GM21723 (cell line): ENCODE measurements at regions not wholly inside any gene's neighbourhood (a gene's known extent, or its start where the extent isn't known, plus 50 kb on each side); places are given as distances from the start of the nearest gene placed in this dataset.

Source experiments
- ATAC-seq: cut with Tn5 transposase; IDR thresholded peaks from one replicate; pipeline ENCODE4 v1.9.1; 2021; ENCODE audit warnings: mild to moderate bottlenecking, moderate library complexity; ENCODE audit not compliant: unreplicated experiment

DNA sequence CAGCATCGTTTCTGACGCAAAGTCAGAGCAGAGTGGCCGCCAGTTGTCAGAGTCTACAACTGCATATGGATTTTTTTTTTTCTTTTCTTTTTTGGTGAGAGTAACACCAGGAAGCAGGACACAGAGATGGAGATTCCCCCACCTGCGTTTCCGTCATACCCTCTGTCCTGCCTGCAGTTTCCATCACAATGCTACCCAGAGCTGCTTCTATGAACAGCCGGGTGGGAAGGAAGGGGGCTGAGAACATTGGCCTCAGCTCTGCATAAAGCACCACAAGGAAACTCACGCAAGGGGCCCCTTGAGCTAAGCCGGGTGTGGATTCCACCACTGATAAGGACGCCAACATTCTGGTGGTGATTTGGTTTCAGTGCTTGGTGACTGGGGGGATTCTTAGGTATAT lies 183.5 kb upstream of the AFDN start:
- no peak for ATAC-seq

DNA sequence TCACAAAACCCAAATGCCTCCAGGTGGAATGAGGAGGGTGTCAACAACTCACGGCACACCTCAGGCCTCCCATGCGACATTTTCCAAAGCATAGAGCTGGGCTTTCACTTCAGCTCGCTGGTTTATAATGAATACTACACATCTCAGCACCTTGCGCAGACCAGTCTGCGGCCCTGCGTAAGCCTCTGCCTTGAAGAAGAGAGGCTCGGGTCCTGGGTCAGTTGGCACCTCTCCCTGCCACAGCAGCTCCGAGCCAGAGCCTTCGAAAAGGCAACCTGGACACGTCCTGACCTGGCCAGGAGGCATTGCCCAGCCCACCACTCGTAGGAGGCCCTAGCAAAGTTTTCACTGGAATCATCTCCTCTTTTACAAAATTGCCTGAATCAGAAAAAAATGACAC lies 183.0 kb upstream of the AFDN start:
- no peak for ATAC-seq

DNA sequence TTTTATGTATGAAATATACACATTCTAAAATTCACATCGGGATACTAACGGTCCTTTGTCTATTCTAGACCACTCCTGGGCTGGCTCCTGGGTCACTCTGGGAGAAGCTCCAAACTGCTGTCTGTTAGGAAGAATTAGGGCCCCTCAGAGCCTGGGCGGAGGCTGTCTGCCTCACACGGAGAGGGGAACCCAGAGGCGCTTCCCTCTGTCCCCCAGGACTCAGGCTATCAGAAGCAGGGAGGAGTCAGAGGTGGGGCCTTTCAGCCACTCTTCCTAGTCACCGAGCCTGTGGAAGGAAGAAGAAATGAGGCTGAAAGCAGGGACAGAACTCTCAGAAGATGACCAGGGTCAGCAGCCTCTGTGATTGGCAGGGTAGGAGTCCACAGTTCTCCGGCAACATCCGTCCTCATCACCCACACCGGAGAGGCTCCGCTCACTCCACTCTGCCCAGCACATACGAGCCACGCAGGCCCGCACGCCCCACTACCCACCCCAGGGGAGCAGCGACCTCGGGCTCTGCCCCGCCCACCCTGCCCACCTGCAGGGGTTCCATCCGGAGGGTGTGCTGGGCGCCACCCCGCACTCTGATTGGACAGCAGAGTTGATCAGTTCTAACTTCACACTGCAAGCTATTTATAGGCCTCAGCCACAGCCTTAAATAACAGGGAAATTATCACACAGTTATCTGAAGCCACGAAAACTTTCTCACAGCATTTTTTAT lies 182.1 kb upstream of the AFDN start:
- ATAC-seq: no peak

DNA sequence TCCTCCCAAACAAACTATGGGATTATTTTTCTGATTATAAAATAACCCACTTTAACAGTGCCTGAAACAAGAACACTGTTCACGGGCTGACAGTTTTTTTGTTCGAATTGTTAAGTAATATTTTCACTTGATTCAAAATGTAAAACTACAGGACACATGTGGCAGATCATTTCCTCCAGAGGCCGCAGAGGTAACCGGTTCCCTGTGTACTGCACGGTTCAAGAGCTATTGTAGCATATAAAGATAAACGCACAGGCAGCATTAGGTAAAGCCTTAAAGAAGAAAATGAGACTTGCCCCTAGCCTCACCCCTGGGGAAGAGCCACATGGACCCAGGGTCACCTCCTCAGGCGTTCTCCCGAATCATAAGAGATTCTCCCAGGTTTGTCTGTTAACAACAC lies 181.3 kb upstream of the AFDN start:
- no peak for ATAC-seq

DNA sequence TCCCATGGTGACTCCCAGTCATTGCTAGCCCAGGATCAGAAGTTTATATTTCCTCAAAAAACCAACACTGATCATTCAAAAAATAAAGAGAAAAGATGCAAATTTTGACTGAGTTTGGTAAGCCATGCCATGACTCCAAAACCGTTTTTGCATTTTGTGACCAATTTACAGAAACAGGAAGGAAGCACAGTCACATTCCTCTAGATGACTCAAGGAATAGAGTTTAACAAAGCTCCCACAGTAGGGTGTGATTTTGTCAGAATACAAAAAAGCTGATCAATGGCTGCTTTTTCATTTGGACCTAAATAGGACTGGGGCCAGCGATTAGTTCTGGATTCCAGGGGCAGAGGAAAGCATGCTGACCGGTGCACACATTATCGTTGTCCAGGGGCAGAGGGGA lies 179.4 kb upstream of the AFDN start:
- ATAC-seq: no peak

DNA sequence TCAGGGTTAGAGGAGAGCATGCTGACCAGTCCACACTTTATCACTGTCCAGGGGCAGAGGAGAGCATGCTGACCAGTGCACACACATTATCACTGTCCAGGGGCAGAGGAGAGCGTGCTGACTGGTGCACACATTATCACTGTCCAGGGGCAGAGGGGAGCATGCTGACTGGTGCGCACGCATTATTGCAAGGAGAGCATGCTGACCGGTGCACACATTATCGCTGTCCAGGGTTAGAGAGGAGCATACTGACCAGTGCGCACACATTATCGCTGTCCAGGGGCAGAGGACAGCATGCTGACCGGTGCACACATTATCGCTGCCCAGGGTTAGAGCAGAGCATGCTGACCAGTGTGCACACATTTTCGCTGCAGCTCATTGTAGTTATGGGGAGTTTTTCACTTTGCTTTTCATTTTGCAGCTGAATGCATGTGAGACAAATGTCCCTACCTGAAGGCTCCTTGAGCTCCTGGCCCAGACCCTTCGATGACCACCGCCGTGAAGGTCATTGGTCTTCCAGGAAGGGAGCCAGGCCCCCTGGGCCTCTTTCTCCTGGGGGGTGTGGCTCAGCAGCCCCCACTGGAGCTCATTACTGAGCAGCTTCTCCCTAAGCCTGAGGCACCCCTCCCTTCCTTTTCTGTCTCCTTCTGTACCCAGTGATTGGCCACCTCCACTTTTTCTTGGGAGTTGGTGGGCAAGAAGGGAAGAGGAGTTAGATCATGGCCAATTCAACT lies 178.8 kb upstream of the AFDN start:
- no peak for ATAC-seq

DNA sequence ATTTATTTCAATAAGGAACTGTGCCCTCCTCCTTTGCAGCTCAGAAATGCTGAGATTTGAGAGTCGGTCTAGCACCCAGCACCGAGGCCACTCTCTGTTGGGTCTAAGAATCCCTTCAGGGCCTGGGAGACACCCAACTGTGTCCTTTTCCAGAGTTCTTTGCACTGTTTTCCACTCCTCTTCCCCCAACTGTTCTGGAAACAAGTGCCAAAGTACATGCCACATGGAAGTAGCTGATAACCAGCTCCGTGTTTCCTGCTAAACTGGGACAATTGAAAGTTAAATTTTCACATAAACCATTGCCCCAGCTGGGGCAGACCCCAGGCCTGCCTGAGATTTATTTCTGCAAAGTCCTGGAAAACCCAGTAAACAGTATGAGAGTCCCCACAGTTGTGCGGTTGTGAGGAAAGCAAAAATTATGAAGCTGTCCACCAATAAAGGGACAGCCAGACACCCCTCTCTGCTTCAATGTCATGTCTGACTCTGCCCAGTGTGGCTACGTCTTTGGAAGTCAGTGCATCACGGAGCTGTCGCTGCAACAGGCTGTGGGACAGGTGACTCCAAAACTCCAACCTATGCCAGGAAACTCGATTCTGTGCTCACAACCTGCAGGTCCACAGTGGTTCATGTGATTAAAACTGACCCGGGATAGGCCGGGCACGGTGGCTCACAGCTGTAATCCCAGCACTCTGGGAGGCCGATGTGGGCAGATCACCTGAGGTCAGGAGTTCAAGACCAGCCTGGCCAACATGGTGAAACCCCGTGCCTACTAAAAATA lies 178.0 kb upstream of the AFDN start:
- no peak for ATAC-seq

DNA sequence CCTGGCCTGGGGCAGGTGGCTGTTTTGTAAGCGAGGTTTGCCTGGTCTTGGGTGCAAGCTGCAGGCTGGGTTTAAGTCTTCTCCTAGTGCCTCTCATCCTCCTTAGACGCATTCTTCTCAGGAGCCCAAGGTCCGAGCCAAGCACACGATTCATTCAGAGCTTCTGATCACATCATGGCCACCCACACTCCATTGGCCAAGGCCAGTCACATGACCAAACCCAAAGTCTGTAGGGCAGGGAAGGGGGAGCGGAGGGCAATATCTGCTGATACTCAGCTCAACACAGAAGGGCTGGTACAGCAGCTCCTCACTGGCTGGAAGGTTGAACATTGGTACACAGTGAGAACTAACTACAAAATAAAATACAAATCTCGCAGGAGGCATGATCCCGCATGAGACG lies 177.2 kb upstream of the AFDN start:
- ATAC-seq: no peak

DNA sequence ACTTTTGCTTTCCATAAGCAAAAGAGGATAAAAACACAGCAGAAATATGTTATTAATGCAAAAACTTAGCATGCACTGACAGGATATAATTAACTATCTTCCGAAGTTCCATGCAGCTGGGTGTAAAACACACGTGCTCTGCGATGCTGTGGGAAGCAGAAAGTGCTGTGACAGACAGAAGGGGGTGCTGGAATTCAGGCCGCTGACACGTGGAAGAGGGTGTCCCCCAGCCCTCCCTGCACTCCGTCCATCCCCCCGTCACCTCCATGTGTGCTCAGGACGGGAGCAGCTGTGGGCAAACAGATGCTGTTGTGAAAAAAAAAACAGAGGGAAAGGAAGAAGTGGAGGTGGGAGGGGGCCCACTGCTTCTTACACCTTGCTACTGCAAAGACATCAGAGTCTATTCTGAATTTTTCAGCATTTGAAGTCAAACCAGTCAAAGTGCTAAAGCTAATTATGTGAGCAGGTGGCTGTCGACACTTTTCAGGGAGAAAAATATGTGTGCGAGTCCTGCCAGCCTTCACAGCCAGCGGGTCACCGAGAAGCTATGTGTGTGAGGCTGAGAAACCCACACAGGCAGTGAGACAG lies 175.9 kb upstream of the AFDN start:
- ATAC-seq: no peak

DNA sequence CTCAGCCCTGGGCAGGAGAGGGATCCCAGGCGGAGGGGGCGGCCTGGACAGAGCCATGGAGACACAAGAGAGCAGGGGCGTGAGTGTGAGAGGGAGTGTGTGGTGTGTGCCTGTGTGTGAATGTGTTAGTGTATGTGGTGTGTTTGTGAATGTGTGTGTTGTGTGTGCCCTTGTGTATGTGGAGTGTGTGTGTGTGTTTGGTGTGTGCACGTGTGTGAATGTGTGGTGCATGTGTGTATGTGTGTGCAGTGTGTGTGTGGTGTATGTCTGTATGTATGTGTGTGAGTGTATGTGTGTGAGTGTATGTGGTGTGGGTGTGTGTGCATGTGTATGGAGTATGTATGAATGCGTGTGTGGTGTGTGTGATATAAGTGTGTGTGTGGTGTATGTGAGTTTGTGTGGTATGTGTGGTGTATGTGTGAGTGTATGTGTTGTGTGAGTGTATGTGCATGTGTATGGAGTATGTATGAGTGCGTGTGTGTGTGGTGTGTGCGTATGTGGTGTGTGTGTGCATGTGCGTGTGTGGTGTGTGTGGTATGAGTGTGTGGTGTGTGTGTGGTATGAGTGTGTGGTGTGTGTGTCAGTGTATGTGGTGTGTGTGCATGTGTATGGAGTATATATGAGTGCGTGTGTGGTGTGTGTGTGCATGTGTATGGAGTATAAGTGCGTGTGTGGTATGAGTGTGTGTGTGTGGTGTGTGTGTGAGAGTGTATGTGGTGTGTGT lies 175.2 kb upstream of the AFDN start:
- no peak for ATAC-seq

DNA sequence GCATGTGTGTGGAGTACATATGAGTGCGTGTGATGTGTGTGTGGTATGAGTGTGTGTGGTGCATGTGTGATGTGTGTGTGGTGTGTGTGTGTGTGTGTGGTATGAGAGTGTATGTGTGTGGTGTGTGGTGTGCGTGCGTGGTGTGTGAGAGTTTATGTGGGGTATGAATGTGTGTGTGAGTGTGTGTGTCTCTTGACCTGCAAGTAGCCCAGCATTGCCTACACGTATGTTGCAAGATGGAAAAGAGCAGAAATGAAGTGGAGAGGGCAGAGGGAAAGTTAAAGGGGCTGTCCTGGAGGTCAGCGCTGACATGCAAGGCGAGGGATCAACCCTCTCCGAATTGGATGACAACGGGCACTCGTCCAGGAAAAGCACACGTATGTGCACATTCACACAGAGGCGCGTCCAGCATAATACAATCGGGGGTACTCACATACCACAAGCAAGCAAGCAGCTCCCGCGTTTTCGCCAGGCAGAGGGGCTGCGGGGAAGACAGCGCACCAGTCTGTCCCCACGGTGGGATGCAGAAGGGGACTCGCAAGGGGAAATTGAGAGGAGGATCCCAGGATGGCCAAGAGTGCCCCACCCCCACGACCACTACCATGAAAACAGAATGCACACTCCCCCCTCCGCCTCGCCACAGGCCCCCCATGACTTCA lies 174.5 kb upstream of the AFDN start:
- ATAC-seq: no peak

DNA sequence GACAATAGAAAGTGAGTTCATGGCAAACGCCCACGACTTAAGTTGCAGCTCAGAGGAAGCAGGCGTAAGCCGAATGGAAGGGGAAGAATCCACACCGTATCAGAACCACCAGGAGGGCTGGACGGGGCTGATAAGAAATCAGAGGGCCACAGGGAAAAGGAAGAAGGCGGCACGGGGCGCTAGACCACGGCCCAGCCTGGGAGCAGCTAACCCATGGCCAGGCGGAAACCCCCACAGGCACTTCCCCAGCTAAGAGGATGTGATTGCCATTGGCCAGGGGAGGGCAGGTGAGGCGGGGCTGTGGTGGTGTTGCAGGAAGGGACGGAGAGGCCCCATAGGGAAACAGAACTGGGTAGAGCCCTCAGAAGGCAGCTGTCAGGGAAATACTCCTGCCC lies 174.0 kb upstream of the AFDN start:
- ATAC-seq: no peak

DNA sequence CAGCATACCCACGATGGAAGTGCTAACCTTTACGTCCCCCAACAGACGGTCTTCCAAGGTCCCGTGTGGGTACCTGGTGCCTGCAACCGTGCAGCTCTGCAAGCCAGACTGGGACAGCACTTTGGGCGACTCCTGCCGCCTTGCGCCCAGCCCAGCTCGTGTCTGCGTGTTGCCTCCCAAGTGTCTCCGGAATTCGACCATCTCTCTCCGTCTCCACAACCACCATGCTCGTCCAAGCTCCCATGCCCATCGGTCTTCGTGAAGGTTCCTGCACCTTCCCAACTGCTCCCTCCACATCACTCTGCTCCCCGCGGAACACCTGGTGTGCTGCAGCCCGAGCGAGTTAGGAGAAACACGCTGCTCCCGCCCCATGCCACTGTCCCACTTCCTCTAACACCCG lies 173.2 kb upstream of the AFDN start:
- ATAC-seq: no peak

DNA sequence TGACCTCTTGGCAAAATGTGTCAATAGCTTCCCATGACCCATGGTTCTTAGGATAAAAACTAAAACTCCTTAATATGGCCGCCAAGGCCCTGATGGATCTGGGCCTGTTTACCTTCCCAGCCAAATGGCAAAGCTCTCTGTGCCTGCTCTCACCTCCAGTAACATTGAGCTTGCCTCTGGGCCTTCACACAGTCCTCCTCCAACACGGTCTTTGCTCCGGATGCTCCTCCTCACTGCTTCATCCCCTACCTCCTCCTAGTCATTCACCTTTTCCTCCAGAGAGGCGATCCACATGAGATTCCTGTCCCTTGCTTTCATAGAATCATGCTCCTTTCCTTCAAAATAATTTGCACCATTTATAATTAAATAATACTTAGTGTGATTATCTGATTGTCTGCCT lies 172.3 kb upstream of the AFDN start:
- no peak for ATAC-seq

DNA sequence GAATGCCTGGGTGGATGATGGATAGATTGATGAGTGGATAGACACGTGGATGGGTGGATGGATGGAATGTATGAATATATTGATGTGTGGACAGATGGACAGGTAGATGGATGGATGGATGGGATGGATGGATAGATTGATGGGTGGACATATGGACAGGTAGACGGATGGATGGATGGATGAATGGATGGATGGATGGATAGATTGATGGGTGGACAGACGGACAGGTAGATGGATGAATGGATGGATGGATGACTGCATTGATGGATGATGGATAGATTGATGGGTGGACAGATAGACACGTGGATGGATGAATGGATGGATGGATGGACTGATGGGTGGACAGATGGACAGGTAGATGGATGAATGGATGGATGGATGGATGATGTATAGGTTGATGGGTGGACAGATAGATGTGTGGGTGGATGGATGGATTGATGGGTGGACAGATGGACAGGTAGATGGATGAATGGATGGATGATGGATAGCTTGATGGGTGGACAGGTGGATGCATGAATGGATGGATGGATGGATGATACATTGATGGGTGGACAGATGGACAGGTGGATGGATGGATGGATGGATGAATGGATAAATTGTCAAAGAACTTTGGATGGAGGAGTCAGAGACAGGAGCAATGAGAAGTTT lies 171.4 kb upstream of the AFDN start:
- no peak for ATAC-seq

DNA sequence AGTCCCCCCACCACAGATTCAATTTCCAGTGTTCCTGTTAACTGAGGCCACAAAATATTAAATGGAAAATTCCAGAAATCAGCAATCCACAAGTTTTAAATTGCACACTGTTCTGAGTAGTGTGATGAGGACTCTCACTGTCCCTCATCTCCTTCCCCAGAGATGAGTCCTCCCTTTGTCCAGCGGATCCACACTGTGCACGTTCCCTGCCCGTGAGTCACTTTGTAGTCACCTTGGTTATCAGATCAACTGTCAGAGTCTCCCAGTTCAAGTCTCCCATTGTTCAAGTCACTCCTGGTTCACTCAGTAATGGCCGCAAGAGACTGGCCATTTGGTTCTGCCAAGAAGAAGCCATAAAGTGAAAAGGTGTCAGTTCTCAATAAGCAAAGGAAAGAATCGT lies 168.6 kb upstream of the AFDN start:
- no peak for ATAC-seq

DNA sequence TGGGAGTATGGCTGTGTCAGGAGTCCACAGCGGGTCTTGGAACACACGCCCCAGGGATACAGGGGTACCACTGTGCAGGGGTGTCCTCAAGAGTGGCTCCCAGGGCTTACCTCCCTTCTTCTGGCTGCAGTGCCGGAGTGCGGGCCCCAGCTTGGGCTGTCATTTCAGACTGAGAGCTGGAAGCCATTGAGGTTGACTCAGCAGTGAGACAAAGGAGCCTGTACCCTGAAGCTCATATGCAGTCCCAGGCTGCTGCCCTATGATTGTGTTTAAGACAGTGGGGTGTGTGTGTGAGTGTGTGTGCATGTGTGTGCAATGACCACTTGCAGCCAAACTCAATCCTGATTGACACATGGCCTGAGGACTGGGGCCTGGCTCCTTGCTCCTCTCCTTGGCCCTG lies 167.7 kb upstream of the AFDN start:
- ATAC-seq: no peak

DNA sequence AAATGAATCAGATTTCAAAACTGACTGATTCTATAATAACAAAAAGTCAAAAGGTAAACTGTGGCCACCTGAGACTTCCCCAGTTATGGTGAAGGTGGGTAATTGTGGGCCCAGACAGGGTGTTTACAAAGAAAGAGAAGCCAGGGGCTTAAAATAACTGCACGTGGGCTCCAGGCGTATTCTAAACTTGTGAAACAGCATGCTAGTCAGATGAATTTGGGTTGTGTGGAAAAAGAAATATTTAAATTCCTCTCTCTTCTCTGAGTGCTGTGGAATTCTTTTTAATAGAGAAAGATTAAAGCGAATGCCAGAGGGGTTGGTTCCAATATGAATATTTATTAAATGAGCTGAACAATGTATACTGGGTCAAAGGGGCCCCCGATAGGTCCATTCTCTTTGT lies 166.3 kb upstream of the AFDN start:
- ATAC-seq: no peak

DNA sequence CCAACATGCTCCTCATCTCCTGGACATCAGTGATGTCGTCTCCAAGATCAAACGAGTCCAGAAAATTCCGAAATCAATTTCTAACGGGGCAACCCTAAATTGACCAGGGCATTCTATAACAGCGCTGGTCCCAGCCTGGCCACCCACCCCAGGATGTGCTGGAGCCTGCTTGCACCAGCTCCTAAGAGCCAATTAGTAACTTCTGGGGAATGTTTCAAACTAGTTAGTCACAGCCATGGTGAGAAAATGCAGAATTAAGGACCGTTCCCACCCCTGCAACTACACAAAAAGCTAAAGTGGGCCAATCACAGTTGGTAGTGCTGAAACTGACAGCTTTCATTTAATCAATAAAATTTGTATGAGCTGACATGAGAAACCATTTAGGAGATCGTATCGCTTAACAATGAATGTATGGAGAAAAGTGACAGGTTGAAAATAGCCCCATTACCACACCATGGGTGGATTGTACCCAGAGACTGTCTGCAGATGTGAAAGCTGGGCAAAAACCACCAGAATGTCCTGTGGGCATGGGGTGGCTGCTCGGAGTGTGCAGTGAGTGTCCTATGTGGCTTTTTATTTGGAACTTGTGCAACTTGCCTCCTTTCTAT lies 165.7 kb upstream of the AFDN start:
- ATAC-seq: no peak
